Esophagus squamous epithelium (tissue), 5 donors: ENCODE measurements at regions not wholly inside any gene's neighbourhood (a gene's known extent, or its start where the extent isn't known, plus 50 kb on each side); places are given as distances from the start of the nearest gene placed in this dataset.

ENCODE experiments used
- DNase-seq: peaks from one replicate; lab custom pipeline; 2025; lab: John Stamatoyannopoulos, UW
- H3K27ac ChIP-seq, 4 donors: fragments of 200-600 bp; sonication (generic); one replicate each; pipeline ENCODE4 v1.5.1; 2016 to 2019; ENCODE audit warnings: mild to moderate bottlenecking in 1 of 4
- H3K27me3 ChIP-seq, 4 donors: fragments of 200-600 bp; sonication (generic); 1 replicate in 3 of 4; 2 replicates in 1 of 4; pipeline versions ENCODE4 v1.5.1 to v1.6.0; 2017 to 2021; ENCODE audit warnings: antibody characterized with exemption in 1 of 4
- H3K36me3 ChIP-seq, 3 donors: fragments of 200-600 bp; sonication (generic); one replicate each; pipeline ENCODE4 v1.5.1; 2016 to 2019
- H3K4me1 ChIP-seq, 3 donors: fragments of 200-600 bp; sonication (generic); one replicate each; pipeline ENCODE4 v1.5.1; 2017 to 2019
- H3K4me3 ChIP-seq, 4 donors: fragments of 200-600 bp; sonication (generic); 1 replicate in 3 of 4; 2 replicates in 1 of 4; pipeline ENCODE4 v1.5.1; 2016 to 2019; ENCODE audit warnings: mild to moderate bottlenecking in 2 of 4, moderate library complexity in 1 of 4
- H3K9me3 ChIP-seq, 3 donors: fragments of 200-600 bp; sonication (generic); one replicate each; pipeline ENCODE4 v1.5.1; 2016 to 2019
- POLR2A ChIP-seq, 4 donors: fragments of 450-650 bp; IDR thresholded peaks; one replicate each; pipeline ENCODE4 v1.6.1; 2017; ENCODE audit warnings: antibody characterized with exemption in 4 of 4, mild to moderate bottlenecking in 4 of 4, moderate library complexity in 3 of 4
- WGBS, 2 donors: methylation state at CpG; one replicate each; pipeline ENCODE4 v1.1.5; 2018; 5-methylcytosine and 5-hydroxymethylcytosine counted together
- intact Hi-C: fragments of 100-400 bp; cut with DNase I; formaldehyde crosslinking; loops from one replicate; pipeline ENCODE4 v1.15.0; 2022
- TF ChIP-seq, protein P1 (sequence below), 6 experiments: fragments of 450-650 bp in 4 of 6; fragments of 200-600 bp in 2 of 6; sonication (generic) in 2 of 6; IDR thresholded peaks; one replicate each; pipeline ENCODE4 v1.5.1; 2016 to 2019; ENCODE audit warnings: antibody characterized with exemption in 6 of 6, mild to moderate bottlenecking in 4 of 6, moderate library complexity in 4 of 6
- donor health status: DM: yes; HTN: yes; CAD: no.

DNA sequence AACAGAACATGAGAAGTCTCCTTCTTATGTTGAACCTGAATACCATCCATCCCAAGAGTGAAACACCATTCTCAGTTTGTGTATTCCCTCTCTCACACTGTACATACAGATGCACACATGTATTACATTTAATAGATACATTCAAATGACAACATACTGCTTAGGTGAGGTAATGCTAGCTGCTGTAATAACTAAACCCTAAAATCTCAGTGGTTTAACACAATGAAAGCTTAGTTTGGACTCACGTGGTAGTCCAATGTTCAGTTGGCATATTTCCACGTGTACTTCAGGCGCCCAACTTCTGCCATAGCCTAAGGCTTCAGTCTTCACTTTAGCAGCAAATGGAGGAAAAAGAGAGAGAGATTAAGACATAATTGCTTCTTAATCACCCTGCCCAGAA is 351.1 kb upstream of the PMFBP1 start:
- TF ChIP-seq, protein P1, sequence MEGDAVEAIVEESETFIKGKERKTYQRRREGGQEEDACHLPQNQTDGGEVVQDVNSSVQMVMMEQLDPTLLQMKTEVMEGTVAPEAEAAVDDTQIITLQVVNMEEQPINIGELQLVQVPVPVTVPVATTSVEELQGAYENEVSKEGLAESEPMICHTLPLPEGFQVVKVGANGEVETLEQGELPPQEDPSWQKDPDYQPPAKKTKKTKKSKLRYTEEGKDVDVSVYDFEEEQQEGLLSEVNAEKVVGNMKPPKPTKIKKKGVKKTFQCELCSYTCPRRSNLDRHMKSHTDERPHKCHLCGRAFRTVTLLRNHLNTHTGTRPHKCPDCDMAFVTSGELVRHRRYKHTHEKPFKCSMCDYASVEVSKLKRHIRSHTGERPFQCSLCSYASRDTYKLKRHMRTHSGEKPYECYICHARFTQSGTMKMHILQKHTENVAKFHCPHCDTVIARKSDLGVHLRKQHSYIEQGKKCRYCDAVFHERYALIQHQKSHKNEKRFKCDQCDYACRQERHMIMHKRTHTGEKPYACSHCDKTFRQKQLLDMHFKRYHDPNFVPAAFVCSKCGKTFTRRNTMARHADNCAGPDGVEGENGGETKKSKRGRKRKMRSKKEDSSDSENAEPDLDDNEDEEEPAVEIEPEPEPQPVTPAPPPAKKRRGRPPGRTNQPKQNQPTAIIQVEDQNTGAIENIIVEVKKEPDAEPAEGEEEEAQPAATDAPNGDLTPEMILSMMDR (IDR thresholded peaks at IDR 0.05): no peak
- TF ChIP-seq POLR2A (IDR thresholded peaks at IDR 0.05): no peak
- H3K9me3 ChIP-seq: no peaks in the 10 kb centered on the region
- no peaks in the 10 kb centered on the region for H3K4me1 ChIP-seq
- no peaks in the 10 kb centered on the region for H3K27me3 ChIP-seq
- H3K4me3 ChIP-seq: no peak overlapping the region
- intact Hi-C loops: no loop called here
- 68 to 73% methylated on average over 3 of the region's 3 CpGs for WGBS, 2 donors
- no peak for DNase-seq
- no peak overlapping the region for H3K27ac ChIP-seq
- no peaks in the 10 kb centered on the region for H3K36me3 ChIP-seq

DNA sequence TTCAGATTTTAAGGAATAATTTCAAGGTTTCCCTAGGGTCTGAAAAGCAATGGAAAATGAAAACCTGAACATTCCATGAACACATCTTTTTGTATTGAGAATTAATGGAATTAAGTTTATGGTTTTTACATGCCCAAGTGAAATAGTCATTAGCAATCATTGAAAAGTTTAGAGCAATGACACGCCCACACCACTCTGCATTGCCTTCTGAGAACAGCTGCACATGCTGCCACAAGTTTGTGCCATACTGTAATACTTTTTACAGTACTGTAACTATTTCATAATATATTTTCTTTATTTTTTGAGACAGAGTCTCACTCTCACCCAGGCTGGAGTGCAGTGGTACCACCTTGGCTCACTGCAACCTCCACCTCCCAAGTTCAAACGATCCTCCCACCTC is 345.2 kb upstream of the PMFBP1 start:
- no peaks in the 10 kb centered on the region for H3K36me3 ChIP-seq
- no peak overlapping the region for H3K4me3 ChIP-seq
- H3K27me3 ChIP-seq: no peaks in the 10 kb centered on the region
- no peaks in the 10 kb centered on the region for H3K4me1 ChIP-seq
- WGBS, 2 donors: 61 to 84% methylated on average over 2 of the region's 2 CpGs
- TF ChIP-seq, protein P1 (IDR thresholded peaks at IDR 0.05): no peak
- TF ChIP-seq POLR2A (IDR thresholded peaks at IDR 0.05): no peak
- no peak for DNase-seq
- H3K9me3 ChIP-seq: no peaks in the 10 kb centered on the region
- intact Hi-C loops: no loop called here
- H3K27ac ChIP-seq: no peak overlapping the region

DNA sequence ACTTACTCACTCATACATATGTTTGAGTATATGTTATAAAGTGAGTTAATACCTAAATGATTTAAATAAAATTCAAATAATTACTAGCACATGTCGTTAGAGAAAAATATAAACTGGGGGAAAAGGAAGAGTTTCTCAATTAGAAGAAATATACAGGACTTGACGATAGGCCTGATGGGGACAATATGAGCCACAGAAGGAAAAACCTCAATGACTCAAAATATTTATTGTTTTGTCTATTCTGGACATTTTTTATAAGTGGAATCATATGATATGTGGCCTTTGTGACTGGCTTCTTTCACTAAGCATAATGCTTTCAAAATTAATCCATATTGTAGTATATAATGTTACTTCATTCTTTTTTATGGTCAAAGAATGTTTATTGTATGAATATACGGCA is 339.2 kb upstream of the PMFBP1 start:
- no peaks in the 10 kb centered on the region for H3K27me3 ChIP-seq
- no peaks in the 10 kb centered on the region for H3K4me1 ChIP-seq
- no peak overlapping the region for H3K27ac ChIP-seq
- intact Hi-C loops: no loop called here
- H3K36me3 ChIP-seq: no peaks in the 10 kb centered on the region
- WGBS, 2 donors: 88 to 94% methylated on average over 3 of the region's 3 CpGs
- no peaks in the 10 kb centered on the region for H3K9me3 ChIP-seq
- TF ChIP-seq, protein P1 (IDR thresholded peaks at IDR 0.05): no peak
- no peak for TF ChIP-seq POLR2A (IDR thresholded peaks at IDR 0.05)
- no peak overlapping the region for H3K4me3 ChIP-seq
- no peak for DNase-seq

DNA sequence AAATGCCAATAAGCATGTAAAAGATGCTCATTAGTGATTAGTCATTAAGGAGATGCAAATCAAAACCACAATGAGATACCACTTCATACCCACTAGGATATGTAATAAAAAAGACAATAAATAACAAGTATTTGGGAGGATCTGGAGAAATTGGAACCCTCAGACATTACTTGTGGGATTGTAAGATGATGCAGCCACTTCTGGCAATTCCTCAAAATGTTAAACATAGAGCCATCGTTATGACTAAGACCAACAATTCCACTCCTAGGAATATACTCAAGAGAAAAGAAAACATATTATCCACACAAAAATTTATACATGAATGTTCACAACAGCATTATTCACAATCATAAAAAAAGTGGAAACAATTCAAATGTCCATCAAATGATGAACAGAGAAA is 336.2 kb upstream of the PMFBP1 start:
- H3K27me3 ChIP-seq: no peaks in the 10 kb centered on the region
- no peak for DNase-seq
- H3K4me1 ChIP-seq: no peaks in the 10 kb centered on the region
- no peaks in the 10 kb centered on the region for H3K36me3 ChIP-seq
- WGBS, 2 donors: 72 to 77% methylated on average over 1 of the region's 1 CpG
- no peak overlapping the region for H3K4me3 ChIP-seq
- intact Hi-C loops: no loop called here
- TF ChIP-seq POLR2A (IDR thresholded peaks at IDR 0.05): no peak
- TF ChIP-seq, protein P1 (IDR thresholded peaks at IDR 0.05): no peak
- H3K27ac ChIP-seq: no peak overlapping the region
- H3K9me3 ChIP-seq: no peaks in the 10 kb centered on the region

DNA sequence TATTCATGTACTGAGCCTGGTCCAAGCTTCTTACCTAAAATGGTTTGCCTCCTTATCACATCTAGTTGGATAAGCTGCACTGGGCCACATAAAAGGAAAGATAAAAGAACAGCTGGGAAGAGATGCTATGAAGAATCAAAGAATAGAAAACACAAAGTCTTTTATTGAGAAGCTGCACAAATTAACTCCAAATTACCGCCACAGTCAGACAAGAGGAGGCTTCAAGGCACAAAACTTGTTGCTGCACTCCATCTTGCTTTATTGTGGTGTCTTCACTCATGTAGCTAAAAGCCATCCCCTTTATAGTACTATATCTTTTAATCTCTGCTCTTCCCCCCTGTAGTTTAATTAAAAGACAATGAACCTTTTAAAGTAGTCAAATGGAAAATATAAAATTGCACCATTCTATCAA is 330.6 kb upstream of the PMFBP1 start:
- Histone ChIP-seq H3K9me3 (no peaks in the 10 kb centered on the region), H3K27me3 (no peaks in the 10 kb centered on the region), H3K4me3 (no peak overlapping the region), H3K27ac (no peak overlapping the region), H3K4me1 (no peaks in the 10 kb centered on the region), H3K36me3 (no peaks in the 10 kb centered on the region)
- no peak for DNase-seq
- TF ChIP-seq, protein P1 (IDR thresholded peaks at IDR 0.05): no peak
- TF ChIP-seq POLR2A (IDR thresholded peaks at IDR 0.05): no peak
- 71 to 94% methylated on average over 1 of the region's 1 CpG for WGBS, 2 donors
- intact Hi-C loops: no loop called here
